Endothelial cell (in vitro differentiated cells): ENCODE measurements at regions not wholly inside any gene's neighbourhood (a gene's known extent, or its start where the extent isn't known, plus 50 kb on each side); places are given as distances from the start of the nearest gene placed in this dataset.
A peak's percentile ranks its signal among the peaks of the same experiment; 100 is the strongest.

Experiments used
- DNase-seq: peaks from one replicate; pipeline ENCODE4 v3.0.0; 2021; ENCODE audit warnings: low spot score
- H3K27ac Mint-ChIP-seq: one replicate; pipeline ENCODE4 v1.8.0; 2021; ENCODE audit warnings: mixed read lengths, inconsistent platforms; ENCODE audit not compliant: unreplicated experiment
- H3K27me3 Mint-ChIP-seq: one replicate; pipeline ENCODE4 v1.8.0; 2021; ENCODE audit warnings: mild to moderate bottlenecking, moderate library complexity, mixed read lengths, inconsistent platforms; ENCODE audit not compliant: unreplicated experiment
- H3K36me3 Mint-ChIP-seq: one replicate; pipeline ENCODE4 v1.8.0; 2021; ENCODE audit warnings: mild to moderate bottlenecking, low read depth, mixed read lengths, inconsistent platforms; ENCODE audit not compliant: unreplicated experiment
- H3K4me1 Mint-ChIP-seq: one replicate; pipeline ENCODE4 v1.8.0; 2021; ENCODE audit warnings: mild to moderate bottlenecking, mixed read lengths, inconsistent platforms; ENCODE audit not compliant: unreplicated experiment
- H3K4me3 Mint-ChIP-seq: one replicate; pipeline ENCODE4 v1.8.0; 2021; ENCODE audit warnings: mild to moderate bottlenecking, mixed read lengths, inconsistent platforms; ENCODE audit not compliant: unreplicated experiment
- H3K9me3 Mint-ChIP-seq: one replicate; pipeline ENCODE4 v1.8.0; 2021; ENCODE audit warnings: mixed read lengths, inconsistent platforms; ENCODE audit not compliant: unreplicated experiment
- CTCF ChIP-seq: fragments of 200-600 bp; sonication (generic); IDR thresholded peaks from one replicate; pipeline ENCODE4 v1.5.0; 2021; ENCODE audit warnings: antibody characterized with exemption; ENCODE audit not compliant: unreplicated experiment

GRCh38 chr5:141762316-141762715 is 80.3 kb upstream of the ARAP3 start:
- no peaks in the 10 kb centered on the region for H3K9me3 Mint-ChIP-seq
- peaks cover 6% of the 10 kb centered on the region for H3K27me3 Mint-ChIP-seq
- H3K36me3 Mint-ChIP-seq = no peaks in the 10 kb centered on the region
- DNase-seq = no peak
- no peak overlapping the region for H3K4me3 Mint-ChIP-seq
- peaks cover 12% of the 10 kb centered on the region for H3K4me1 Mint-ChIP-seq
- no peak for TF ChIP-seq CTCF
- H3K27ac Mint-ChIP-seq = no peak overlapping the region

- no peak for TF ChIP-seq CTCF
- Mint-ChIP-seq H3K4me1 (peaks cover 15% of the 10 kb centered on the region), H3K36me3 (no peaks in the 10 kb centered on the region), H3K27me3 (peaks cover 10% of the 10 kb centered on the region), H3K9me3 (no peaks in the 10 kb centered on the region), H3K27ac (no peak overlapping the region), H3K4me3 (no peak overlapping the region)
- DNase-seq = no peak
Measured at GRCh38 chr5:141760753-141761152, 78.7 kb upstream of the ARAP3 start.

GRCh38 chr5:141760193-141760592 is 78.2 kb upstream of the ARAP3 start:
- peaks cover 15% of the 10 kb centered on the region for H3K4me1 Mint-ChIP-seq
- no peak overlapping the region for H3K4me3 Mint-ChIP-seq

GRCh38 chr5:141758310-141758998 is 76.4 kb upstream of the ARAP3 start:
- Mint-ChIP-seq H3K36me3 (no peaks in the 10 kb centered on the region), H3K9me3 (no peaks in the 10 kb centered on the region), H3K27me3 (peaks cover 11% of the 10 kb centered on the region), H3K4me3 (peak overlapping the region; percentile 22), H3K27ac (no peak overlapping the region), H3K4me1 (peaks cover 15% of the 10 kb centered on the region)
- no peak for DNase-seq
- TF ChIP-seq CTCF = no peak

More at GRCh38 chr5:141760193-141760592, 78.2 kb upstream of the ARAP3 start:
- H3K27ac Mint-ChIP-seq = no peak overlapping the region
- H3K36me3 Mint-ChIP-seq = no peaks in the 10 kb centered on the region
- H3K27me3 Mint-ChIP-seq = peaks cover 10% of the 10 kb centered on the region
- TF ChIP-seq CTCF = no peak
- H3K9me3 Mint-ChIP-seq = no peaks in the 10 kb centered on the region
- no peak for DNase-seq

GRCh38 chr5:141757402-141757801 is 75.4 kb upstream of the ARAP3 start:
- Mint-ChIP-seq H3K27ac (no peak overlapping the region), H3K27me3 (peaks cover 11% of the 10 kb centered on the region), H3K4me1 (peaks cover 15% of the 10 kb centered on the region), H3K36me3 (no peaks in the 10 kb centered on the region), H3K9me3 (no peaks in the 10 kb centered on the region), H3K4me3 (no peak overlapping the region)
- DNase-seq = peak; percentile 57
- no peak for TF ChIP-seq CTCF
